ENCODE measurements at regions not wholly inside any gene's neighbourhood (a gene's known extent, or its start where the extent isn't known, plus 50 kb on each side); places are given as distances from the start of the nearest gene placed in this dataset.

GRCh38 chr7:111622084-111622483, 59.8 kb upstream of the IMMP2L start:
- DNase-seq (ENCODE audit: low spot score) (no peak), ATAC-seq (no peak)
- intact Hi-C loops (cut with DNase I) = no loop called here

Data from sciatic nerve (tissue), 2 donors.